ENCODE measurements at regions not wholly inside any gene's neighbourhood (a gene's known extent, or its start where the extent isn't known, plus 50 kb on each side); places are given as distances from the start of the nearest gene placed in this dataset.
"Not testable (repeated sequence)": the region's sequence is repeated elsewhere in the genome, so short reads cannot be mapped to it uniquely, and the experiment has no call there.

GRCh38 chr6:11888727-11889126 is 110.1 kb upstream of the ADTRP start:
- DNase-seq, result no peak

DNA sequence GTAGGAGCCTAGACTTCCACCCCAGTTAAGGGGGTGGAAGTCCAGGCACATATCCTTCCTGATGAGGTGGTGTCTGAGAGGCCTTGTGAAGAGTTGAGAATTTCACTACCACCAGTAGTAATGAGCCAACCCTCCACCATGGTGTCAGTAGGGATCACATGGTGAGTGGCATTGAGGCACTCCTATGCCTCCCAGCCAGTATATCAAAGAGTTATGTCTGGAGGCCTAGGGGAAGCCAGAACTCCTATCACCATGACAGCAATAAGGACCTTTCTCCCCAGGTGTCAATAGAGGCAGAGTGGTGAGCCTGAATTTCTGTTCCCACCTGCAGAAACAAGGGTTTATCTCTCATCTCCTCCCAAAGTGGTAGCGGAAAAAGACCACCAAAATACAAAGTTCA is 106.6 kb upstream of the ADTRP start:
- no peak for DNase-seq

- not testable (repeated sequence) for DNase-seq
Observed at GRCh38 chr6:11883471-11883870, 104.9 kb upstream of the ADTRP start.

DNA sequence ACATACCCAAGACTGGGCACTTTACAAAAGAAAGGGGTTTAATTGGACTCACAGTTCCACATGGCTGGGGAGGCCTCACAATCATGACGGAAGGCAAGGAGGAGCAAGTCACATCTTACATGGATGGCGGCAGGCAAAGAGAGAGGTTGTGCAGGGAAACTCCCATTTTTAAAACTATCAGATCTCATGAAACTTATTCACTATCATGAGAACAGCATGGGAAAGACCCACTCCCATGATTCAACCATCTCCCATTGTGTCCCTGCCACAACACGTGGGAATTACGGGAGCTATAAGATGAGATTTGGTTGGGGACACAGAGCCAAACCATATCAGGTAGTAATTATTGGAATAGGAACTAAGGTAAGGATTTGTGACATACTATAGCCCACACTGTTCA is 101.6 kb upstream of the ADTRP start:
- DNase-seq, result not testable (repeated sequence)

- DNase-seq, result no peak
Observed at GRCh38 chr6:11878735-11879134, 100.1 kb upstream of the ADTRP start.

- no peak for DNase-seq
Observed at GRCh38 chr6:11878029-11878428, 99.4 kb upstream of the ADTRP start.

- DNase-seq, result no peak
Observed at GRCh38 chr6:11876934-11877433, 98.4 kb upstream of the ADTRP start.

DNA sequence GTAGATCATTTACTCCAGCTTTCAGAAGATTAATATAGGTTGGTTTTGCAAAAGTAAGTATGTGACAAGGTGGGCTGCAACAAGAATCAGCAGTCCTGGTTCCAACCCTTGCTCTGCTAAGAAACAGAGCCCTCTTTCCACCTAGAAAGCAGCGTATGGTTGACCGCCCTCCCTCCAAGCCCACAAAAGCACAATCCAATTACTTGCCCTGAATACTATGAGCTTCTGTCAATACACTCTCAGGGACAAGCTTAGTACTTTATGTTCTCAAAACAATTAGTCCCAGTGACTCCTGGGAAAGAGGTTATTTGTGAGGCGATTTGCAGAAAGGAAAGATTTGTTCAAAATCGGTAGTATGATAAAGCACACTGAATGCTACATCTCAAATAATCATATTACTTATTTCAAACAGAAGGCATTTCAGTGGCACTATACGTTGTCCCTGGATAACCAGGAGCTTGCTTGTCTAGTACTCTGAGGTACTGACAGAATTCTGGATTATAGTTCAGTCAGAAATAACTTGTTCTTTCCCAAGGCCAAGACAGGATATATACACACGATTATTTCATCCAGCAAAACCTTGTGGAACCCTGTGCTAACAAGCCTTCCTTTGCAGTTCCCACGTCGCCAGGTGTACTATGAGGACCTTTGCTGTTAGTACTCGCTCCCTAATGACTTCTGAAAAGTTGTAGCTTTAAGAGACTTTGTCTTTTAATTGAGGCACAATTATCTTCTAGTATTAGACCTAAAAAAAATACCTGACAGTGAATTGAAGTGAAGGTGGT is 96.9 kb upstream of the ADTRP start:
- no peak for DNase-seq

DNA sequence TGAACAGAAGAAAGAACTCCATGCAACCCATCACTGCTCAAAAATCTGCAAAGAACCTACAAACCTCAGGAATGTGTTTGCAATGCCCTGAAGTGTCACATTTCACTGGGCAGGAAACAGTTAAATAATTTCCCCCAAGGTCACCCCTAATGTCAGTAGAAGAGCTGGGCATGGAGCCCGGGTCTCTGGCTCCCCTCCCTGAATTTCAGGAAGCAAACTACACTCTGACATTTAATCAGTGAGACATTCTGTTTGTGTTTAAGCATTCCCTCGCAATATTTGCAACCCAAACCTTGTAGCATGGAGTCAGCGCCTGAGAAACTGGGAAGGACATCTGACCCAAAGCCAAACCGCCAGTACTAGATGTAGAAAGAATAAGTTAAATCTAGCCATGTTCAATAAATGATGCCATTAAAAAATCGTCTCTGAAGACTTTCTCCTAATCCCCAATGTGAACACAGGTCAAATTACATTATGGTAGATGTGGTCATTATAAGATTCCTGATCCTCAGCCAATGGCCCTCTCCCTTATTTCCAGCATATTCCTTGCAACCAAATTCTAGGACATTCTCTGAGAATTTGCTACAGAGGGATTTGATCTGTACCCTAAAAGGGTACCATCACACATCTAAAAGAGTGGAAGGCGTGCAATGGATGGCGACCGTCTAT is 91.2 kb upstream of the ADTRP start:
- no peak for DNase-seq

DNA sequence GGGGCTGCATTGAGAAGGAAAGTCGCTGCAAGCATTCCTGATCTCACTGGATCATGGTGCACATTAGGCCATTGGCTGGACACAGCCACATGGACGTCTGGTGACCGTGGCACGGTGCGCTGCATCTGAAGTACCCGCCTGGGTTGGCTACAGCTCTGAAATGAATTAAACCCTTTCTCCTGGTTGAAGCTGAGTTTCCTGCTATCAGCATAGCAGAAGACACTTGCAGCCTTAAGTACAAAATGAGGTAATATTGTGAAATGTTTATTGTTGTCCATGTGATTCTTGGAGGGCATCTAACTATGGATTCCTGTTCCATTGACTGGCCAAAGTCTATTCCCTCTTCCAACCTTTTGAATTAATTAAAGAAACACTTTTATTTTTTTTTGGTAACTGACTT is 89.8 kb upstream of the ADTRP start:
- DNase-seq, result no peak

GRCh38 chr6:11865680-11866300 is 87.2 kb upstream of the ADTRP start:
- no peak for DNase-seq

- DNase-seq, result no peak
Observed at GRCh38 chr6:11858439-11858838, 79.8 kb upstream of the ADTRP start.

DNA sequence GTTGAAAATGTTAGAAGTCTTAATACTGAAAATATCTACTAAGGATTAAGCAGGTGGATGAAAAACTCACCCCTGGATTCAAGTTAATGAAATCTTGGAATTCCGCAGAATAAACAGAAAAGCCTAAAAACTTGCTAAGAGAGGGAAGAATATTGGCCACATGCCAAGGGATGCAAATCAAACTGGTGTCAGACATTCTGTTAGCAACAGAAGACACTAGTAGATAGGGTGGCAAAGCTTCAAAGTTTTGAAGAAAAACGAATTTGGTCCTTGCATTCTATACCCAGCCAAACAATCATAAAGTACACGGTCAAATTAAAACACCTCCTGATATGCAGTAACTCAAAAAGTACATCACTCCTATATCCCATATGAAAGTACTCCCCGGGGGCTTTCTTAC is 77.1 kb upstream of the ADTRP start:
- no peak for DNase-seq

GRCh38 chr6:11854408-11855165 is 76.0 kb upstream of the ADTRP start:
- no peak for DNase-seq

DNA sequence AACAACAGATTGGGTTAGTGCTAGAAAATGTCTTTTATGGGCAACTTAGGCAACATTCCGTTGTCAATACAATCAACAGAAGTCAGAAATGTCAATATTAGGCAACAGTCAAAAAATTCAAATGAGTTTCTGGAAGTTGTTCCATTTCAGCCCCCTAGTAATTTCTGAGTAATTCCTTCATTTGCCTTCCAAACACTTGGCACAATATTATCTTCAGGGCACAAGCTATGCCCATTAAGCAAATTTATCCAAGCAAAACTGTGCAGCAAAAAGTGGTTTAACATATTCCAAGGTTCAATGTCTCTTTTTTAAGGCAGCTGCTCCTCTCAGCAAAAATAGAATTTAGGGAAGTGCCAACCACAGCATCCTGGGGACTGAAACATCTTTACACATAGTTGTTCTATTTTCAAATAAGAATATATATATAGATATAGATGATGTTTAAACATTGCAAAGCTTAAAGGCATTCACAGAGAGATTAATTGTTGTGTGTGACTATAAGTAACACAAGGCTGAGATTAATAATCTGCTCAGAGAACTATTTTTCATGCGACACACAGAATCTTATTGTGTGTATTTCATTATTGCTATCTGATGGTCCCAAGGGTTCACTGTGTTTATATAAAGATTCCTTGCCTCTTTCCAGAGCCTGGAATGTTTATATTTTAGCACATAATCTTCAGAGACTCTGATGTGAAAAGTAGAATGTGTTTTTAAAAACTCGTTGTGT is 75.2 kb upstream of the ADTRP start:
- DNase-seq, result no peak

- no peak for DNase-seq
Observed at GRCh38 chr6:11852061-11852651, 73.6 kb upstream of the ADTRP start.

DNA sequence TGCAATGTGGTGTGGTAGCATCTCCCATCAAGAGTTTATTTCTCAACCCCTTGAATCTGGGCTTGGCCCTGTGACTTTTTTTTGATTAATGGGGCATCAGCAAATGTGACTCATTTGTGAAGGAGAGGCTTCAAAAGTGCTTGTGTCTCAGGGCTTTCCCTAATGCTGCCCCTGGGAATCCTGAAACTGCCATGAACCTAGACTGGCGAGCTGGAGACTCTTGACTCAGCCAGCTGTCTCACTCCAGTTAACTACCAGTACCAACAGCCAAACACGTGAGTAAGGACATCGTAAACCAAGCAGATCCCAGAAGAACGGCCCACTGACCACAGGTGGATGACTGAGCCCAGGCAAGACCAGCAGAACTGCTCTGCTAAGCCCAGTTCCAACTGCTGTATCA is 72.8 kb upstream of the ADTRP start:
- no peak for DNase-seq

DNA sequence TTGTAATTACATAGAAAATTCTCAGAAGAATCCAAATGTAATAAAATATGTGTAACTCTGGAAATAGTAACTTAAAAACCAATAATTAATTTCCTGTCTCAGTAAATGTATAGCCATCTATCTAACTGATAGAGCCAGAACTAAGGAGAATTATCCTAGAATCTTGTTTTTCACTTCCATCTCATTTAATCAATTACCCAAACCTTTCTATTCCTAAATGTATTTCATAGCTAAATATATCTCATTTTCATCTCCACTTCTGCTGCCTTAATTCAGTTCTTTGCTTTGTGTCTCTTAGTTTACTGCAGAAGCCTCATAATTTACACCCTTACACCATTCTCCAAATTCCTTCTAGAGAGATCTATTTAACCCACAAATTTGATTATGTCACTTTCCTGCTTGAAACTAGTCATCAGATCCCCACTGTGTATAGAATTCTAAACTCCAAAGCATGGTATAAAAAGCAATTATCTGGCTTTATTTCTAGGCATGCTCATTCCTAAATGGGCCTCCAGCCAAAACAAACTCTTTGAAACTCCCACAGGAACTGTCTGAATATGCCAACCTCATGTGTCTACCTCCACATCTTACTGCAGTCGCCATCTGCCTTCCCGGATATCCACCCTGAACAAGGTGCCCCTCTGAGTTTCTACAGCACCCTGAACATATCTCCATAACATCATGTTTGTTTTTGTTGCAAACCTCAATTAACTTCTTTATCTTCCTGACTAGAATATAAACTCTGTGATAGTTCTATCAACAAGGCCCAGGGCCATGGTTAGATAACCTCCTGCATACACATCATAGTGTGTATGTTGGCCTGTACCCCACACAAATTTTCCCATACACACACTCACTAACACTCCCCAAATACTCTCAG is 70.5 kb upstream of the ADTRP start:
- DNase-seq, result no peak

GRCh38 chr6:11848346-11848651 is 69.7 kb upstream of the ADTRP start:
- DNase-seq, result no peak

GRCh38 chr6:11847515-11848345 is 69.1 kb upstream of the ADTRP start:
- no peak for DNase-seq
